Rectal smooth muscle tissue (tissue), 1 donor: ENCODE measurements at regions not wholly inside any gene's neighbourhood (a gene's known extent, or its start where the extent isn't known, plus 50 kb on each side); places are given as distances from the start of the nearest gene placed in this dataset.

Experiments
- H3K27ac ChIP-seq: one replicate; pipeline ENCODE4 v1.7.0; 2013; ENCODE audit warnings: low read depth, low read length, inconsistent platforms
- H3K27me3 ChIP-seq: one replicate; pipeline ENCODE4 v1.7.0; 2013; ENCODE audit warnings: low read length; ENCODE audit not compliant: control insufficient read depth, insufficient read depth
- H3K36me3 ChIP-seq: one replicate; pipeline ENCODE4 v1.7.0; 2013; ENCODE audit warnings: low read length; ENCODE audit not compliant: control insufficient read depth, insufficient read depth
- H3K4me1 ChIP-seq: one replicate; pipeline ENCODE4 v1.7.0; 2013; ENCODE audit warnings: low read length; ENCODE audit not compliant: control insufficient read depth, insufficient read depth
- H3K4me3 ChIP-seq: one replicate; pipeline ENCODE4 v1.7.0; 2013; ENCODE audit warnings: low read length
- H3K9ac ChIP-seq: one replicate; pipeline ENCODE4 v1.7.0; 2013; ENCODE audit warnings: low read length

- H3K9ac ChIP-seq, result no peak overlapping the region
Measured at GRCh38 chr9:81303658-81304057, 385.7 kb downstream of the TLE1 start.

DNA sequence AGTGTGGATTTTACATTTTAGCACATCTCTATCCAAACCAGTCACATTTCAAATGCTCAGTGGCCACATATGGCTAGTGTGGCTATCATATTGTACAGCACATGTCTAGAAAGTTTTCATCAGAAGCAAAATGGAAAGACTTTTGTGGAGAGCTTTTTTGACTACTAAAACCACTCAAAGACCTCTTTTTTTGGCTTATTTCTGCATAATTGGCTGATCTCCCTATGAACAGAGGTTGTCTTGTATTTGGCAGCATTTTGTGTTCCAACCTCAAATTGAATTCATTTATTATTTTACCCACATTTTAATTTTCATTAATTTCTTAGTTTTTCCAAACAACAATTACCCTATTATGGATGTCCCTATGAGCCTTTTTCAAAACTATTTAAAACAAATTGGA, 395.7 kb downstream of the TLE1 start:
- Histone ChIP-seq H3K4me3 (no peak overlapping the region), H3K27ac (no peak overlapping the region), H3K4me1 (no peaks in the 10 kb centered on the region), H3K36me3 (no peaks in the 10 kb centered on the region), H3K27me3 (no peaks in the 10 kb centered on the region), H3K9ac (no peak overlapping the region)

More at GRCh38 chr9:81303658-81304057, 385.7 kb downstream of the TLE1 start:
- Histone ChIP-seq H3K4me3 (no peak overlapping the region), H3K27me3 (no peaks in the 10 kb centered on the region), H3K27ac (no peak overlapping the region), H3K4me1 (no peaks in the 10 kb centered on the region), H3K36me3 (no peaks in the 10 kb centered on the region)

DNA sequence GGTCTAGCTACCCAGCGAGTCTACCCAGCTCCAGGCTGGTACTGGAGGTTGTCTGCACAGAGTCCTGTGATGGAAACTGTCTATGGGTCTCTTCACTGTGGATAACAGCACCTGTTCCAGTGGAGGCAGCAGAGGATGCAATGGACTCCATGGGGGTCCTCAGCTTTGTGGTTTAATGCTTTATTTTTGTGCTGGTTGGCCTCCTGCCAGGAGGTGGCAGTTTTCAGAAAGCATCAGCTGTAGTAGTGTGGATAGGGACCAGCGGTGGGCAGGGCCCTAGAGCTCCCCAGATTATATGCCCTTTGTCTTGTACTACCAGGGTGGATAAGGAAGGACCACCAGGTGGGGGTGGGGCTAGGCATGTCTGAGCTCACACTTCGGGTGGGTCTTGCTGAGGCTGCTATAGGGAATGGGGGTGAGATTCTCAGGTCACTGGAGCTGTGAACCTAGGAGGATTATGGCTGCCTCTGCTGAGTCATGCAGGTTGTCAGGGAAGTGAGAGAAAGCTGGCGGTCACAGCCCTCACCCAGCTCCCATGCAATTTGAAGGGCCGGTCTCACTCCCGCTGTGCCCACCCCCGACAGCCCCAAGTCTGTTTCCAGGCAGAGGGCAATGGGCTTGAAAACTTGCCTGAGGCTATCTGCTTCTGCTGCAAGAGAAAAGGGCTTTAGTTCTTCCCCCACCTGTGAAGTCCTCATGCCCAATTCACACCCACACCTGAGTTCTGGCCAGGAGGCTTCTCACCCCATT, 397.1 kb downstream of the TLE1 start:
- no peak overlapping the region for H3K4me3 ChIP-seq
- no peak overlapping the region for H3K27ac ChIP-seq
- no peaks in the 10 kb centered on the region for H3K36me3 ChIP-seq
- no peak overlapping the region for H3K9ac ChIP-seq
- no peaks in the 10 kb centered on the region for H3K27me3 ChIP-seq
- no peaks in the 10 kb centered on the region for H3K4me1 ChIP-seq

GRCh38 chr9:81289622-81290021, 399.7 kb downstream of the TLE1 start:
- no peaks in the 10 kb centered on the region for H3K4me1 ChIP-seq
- no peak overlapping the region for H3K4me3 ChIP-seq
- H3K27me3 ChIP-seq, result no peaks in the 10 kb centered on the region
- H3K27ac ChIP-seq, result no peak overlapping the region
- H3K9ac ChIP-seq, result no peak overlapping the region
- no peaks in the 10 kb centered on the region for H3K36me3 ChIP-seq

DNA sequence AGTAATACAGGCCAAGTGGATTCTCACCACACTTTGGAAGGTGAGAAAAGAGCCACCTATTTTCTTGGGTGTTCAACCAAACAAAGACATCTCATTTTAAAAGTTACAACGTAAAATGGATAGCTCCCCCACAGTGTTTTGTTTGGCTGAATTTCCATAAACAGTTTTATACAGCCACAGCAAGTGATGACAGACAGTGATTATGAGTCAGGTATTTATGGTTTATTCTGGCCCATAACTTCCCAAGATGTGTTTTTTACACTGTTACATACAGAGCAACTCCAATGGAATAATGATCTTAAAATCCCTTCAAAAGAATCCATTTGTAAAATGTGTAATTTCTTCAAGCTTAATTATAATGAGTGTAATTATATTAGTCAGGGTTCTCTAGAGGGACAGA, 421.3 kb downstream of the TLE1 start:
- no peaks in the 10 kb centered on the region for H3K27me3 ChIP-seq
- no peaks in the 10 kb centered on the region for H3K4me1 ChIP-seq
- H3K27ac ChIP-seq, result no peak overlapping the region
- no peak overlapping the region for H3K9ac ChIP-seq
- no peak overlapping the region for H3K4me3 ChIP-seq
- no peaks in the 10 kb centered on the region for H3K36me3 ChIP-seq

- no peak overlapping the region for H3K4me3 ChIP-seq
- no peak overlapping the region for H3K27ac ChIP-seq
- no peaks in the 10 kb centered on the region for H3K4me1 ChIP-seq
- H3K9ac ChIP-seq, result no peak overlapping the region
- H3K36me3 ChIP-seq, result no peaks in the 10 kb centered on the region
- H3K27me3 ChIP-seq, result no peaks in the 10 kb centered on the region
Measured at GRCh38 chr9:81266674-81267073, 422.7 kb downstream of the TLE1 start.

DNA sequence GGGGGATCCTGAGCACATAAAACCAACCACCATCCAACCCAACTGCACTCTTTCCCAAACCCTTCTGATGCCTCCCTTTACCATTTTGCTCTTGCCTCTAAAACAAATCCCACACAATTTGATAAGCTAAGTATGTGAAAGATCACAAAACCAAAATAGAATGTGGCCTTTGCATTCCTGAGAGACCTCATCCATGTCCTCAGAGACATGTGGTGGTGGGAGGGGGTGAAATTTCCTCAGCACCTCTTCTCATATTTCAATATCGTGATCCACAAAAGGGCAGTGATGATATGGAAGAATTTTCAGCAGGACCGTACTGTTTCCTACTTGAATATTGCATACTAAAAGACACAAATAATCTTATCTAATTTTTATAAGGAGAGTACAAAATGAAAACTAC, 423.3 kb downstream of the TLE1 start:
- Histone ChIP-seq H3K27me3 (no peaks in the 10 kb centered on the region), H3K27ac (no peak overlapping the region), H3K4me3 (no peak overlapping the region), H3K36me3 (no peaks in the 10 kb centered on the region), H3K4me1 (no peaks in the 10 kb centered on the region), H3K9ac (no peak overlapping the region)

DNA sequence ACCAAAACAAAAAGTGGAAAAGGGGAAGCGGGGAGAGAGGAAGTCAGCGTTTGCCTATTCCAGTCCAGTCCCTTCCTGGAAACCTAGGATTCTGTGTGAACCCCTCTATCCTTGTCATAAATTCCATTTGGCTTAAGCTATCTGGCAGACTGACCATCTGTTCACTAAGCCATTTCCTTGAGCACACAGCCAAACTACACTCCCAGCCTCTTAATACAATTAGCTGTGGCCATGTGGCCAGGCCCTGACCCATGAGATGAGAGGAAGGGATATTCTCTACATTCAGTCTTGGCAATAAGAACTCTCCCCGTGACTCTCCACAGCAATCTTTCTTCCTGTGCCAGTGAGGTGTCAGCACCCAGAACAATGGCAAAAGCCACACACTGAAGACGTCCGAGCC, 424.8 kb downstream of the TLE1 start:
- Histone ChIP-seq H3K4me1 (no peaks in the 10 kb centered on the region), H3K9ac (no peak overlapping the region), H3K27ac (no peak overlapping the region), H3K4me3 (no peak overlapping the region), H3K27me3 (no peaks in the 10 kb centered on the region), H3K36me3 (no peaks in the 10 kb centered on the region)

GRCh38 chr9:81259896-81260295, 429.5 kb downstream of the TLE1 start:
- Histone ChIP-seq H3K9ac (no peak overlapping the region), H3K4me1 (no peaks in the 10 kb centered on the region), H3K36me3 (no peaks in the 10 kb centered on the region), H3K27me3 (no peaks in the 10 kb centered on the region), H3K27ac (no peak overlapping the region), H3K4me3 (no peak overlapping the region)

- Histone ChIP-seq H3K4me3 (no peak overlapping the region), H3K36me3 (no peaks in the 10 kb centered on the region), H3K4me1 (no peaks in the 10 kb centered on the region), H3K9ac (no peak overlapping the region), H3K27ac (no peak overlapping the region), H3K27me3 (no peaks in the 10 kb centered on the region)
Measured at GRCh38 chr9:81256368-81256767, 433.0 kb downstream of the TLE1 start.

DNA sequence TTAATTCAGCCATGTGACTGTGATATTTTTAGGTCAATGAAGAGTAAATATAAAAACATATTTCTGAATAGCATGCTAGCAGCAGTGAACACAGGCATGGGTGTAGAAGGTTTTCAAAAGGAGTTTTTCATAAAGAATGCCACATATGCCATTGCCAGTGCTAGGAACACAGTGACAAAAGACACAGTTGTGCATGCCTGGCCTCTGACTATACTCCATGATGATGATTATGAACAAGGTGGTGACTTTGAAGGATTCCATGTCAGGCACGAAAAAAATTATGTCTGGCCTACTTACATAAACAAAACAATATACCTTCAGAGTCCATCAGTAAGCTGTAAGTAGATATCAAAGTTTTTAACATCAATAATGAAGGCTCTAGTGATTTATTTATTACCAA, 438.7 kb downstream of the TLE1 start:
- H3K27me3 ChIP-seq, result no peaks in the 10 kb centered on the region
- H3K4me1 ChIP-seq, result no peaks in the 10 kb centered on the region
- H3K4me3 ChIP-seq, result no peak overlapping the region
- no peaks in the 10 kb centered on the region for H3K36me3 ChIP-seq
- no peak overlapping the region for H3K9ac ChIP-seq
- no peak overlapping the region for H3K27ac ChIP-seq

- Histone ChIP-seq H3K36me3 (no peaks in the 10 kb centered on the region), H3K27me3 (no peaks in the 10 kb centered on the region), H3K4me1 (no peaks in the 10 kb centered on the region), H3K27ac (no peak overlapping the region), H3K9ac (no peak overlapping the region), H3K4me3 (no peak overlapping the region)
Measured at GRCh38 chr9:81250041-81250440, 439.3 kb downstream of the TLE1 start.

- Histone ChIP-seq H3K36me3 (no peaks in the 10 kb centered on the region), H3K4me1 (no peaks in the 10 kb centered on the region), H3K27me3 (no peaks in the 10 kb centered on the region), H3K4me3 (no peak overlapping the region), H3K27ac (no peak overlapping the region), H3K9ac (no peak overlapping the region)
Measured at GRCh38 chr9:81245254-81245956, 443.9 kb downstream of the TLE1 start.
